ENCODE measurements at regions not wholly inside any gene's neighbourhood (a gene's known extent, or its start where the extent isn't known, plus 50 kb on each side); places are given as distances from the start of the nearest gene placed in this dataset.
A peak's percentile ranks its signal among the peaks of the same experiment; 100 is the strongest.

DNA sequence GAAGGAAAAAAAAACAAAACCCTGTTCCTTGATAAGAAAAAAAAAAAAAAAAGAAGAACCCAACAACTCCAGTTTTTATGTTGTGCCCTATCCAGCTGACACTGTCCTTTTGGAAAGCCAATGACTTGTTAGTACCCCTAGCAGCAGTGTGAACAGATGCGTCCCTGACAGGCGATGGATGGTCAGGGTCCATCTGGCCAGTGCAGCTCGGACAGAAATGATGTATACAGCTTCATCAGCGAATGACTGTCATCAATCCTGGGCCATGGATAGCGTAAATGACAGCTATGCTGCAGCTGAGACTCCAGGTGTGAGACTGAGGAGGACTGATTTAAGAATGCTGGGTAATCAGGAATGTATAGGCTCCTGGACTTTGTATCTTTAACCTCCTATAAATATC lies 318.8 kb upstream of the FIGN start:
- DNase-seq (ENCODE audit: low read depth), result no peak
- H3K4me3 ChIP-seq (ENCODE audit: low read depth, low read length), result no peak overlapping the region

DNA sequence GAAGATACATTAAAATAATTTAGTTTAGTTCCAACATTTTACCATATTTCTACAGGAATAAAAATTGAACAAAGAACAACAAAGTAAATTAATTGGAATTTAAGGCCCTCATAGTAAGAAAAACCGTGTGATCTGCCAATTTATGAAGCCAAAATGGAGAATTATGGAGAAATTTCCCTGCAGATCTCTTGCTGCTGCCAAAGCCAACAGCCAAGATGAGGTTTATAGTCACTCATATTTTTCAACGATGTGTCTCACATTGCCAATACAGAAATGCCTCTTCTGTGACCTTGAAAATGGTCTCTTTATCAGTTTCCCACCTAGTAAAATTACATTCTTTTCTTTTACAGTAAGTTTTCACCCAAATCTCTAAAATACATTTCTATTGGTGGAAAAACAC lies 317.2 kb upstream of the FIGN start:
- no peak for DNase-seq (ENCODE audit: low read depth)
- no peak overlapping the region for H3K4me3 ChIP-seq (ENCODE audit: low read depth, low read length)

DNA sequence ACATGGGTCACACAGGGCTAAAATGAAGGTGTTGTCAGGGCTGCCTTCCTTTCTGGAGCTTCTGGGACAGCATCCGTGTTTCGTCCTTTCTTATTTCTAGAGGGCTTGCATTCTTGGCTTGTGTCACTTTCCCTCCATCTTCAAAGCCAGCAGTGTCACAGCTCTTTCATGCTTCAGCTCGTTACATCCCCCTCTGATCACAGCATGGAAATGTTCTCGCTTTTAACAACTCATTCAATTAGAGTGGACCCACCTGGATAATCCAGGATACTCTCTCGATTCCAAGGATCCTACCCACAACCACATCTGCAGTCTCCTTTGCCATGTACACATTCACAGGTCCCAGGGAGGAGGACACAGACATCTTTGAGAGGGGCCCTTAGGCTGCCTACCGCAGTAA lies 316.2 kb upstream of the FIGN start:
- no peak overlapping the region for H3K4me3 ChIP-seq (ENCODE audit: low read depth, low read length)

DNA sequence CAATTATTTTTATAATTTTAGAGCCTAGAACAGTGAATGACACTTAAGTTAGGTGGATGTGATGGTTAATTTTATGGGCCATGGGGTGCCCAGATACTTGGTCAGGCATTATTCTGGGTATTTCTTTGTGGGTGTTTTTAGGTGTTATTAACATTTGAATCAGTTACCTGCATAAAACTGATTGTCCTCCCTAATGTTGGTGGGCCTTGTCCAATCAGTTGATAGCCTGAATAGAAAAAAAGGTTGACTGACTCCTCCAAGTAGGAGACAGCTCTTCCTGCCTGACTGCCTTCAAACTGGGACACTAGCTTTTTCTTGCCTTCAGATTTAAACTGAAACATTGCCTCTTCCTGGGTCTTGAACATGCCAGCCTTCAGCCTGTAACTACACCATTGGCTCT lies 312.9 kb upstream of the FIGN start:
- DNase-seq (ENCODE audit: low read depth), result no peak
- no peak overlapping the region for H3K4me3 ChIP-seq (ENCODE audit: low read depth, low read length)

More for the DNA sequence above, 316.2 kb upstream of the FIGN start:
- no peak for DNase-seq (ENCODE audit: low read depth)

DNA sequence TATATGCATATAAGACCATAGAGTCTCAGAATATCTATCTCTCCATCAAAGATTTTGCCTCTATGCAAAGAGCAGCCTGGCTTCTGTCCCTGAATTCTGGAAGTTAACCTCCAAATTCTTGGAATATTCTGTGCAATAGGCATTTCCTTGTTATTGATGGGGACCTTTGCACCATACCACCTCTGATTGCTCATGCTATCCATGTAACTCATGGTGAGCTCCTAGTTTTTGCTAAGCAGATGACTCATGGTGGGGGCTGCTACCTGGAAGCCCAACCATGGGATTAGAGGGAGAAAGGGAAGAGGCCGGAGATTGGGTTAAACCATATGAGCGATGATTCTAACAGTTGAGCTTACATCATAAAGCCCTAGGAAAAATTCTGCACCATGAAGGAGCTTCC lies 310.2 kb upstream of the FIGN start:
- no peak overlapping the region for H3K4me3 ChIP-seq (ENCODE audit: low read depth, low read length)
- DNase-seq (ENCODE audit: low read depth), result no peak

DNA sequence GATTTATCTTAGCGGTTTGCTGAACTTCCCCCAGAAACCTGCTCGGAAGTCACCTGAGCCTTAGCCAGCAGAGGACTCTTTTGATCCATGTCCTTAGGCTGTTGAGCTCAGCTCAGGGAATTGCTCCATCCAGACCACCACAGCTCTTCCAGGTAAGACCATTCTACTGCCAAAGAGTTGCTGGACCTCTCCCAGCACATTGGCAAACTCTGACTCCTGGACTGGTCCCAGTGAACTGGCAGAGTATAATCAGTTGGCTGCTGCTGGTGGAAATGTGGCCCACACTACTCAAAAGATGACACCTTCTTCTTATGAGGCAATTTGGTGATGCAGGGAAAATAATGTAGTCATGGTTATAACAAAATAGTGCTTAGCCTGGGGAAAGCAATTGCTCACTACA lies 308.8 kb upstream of the FIGN start:
- no peak overlapping the region for H3K4me3 ChIP-seq (ENCODE audit: low read depth, low read length)
- DNase-seq (ENCODE audit: low read depth), result no peak

DNA sequence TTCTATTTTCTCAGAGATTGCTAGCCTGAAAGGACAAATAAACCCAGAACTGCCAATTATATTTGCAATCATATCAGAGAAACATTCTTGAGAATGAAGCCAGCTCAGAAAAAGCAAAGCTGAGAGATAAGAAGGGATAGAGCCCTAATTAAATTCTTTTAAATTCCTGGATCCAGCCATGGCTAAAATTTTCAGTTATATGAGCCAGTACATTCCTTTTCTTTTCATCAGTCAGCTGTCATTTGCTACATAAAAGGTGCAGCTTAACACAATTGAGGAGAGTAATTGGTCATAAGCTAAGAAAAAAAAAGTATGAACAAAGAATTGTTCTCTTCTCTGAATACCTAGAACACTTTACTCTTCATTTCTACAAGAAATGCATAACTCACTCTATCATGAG lies 303.5 kb upstream of the FIGN start:
- no peak for DNase-seq (ENCODE audit: low read depth)

DNA sequence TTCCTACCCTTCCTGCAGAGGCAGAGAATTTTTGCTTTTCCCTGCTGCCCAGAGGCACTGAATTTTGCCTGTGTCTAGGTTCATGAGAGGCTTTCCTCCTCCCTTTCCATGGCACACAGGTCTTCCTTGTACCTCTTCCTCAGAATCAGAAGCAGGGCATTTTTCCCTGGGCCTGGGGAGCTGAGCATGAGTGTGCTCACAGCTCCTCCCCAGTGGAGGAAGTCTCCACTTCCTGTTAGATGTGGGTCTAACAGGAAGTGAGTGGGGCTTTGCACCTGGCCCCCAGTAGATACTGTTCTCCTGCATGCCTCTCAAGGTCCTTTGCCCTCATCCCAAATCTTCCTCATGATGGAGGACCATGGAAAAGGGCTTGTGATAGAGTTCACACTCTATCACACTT lies 297.2 kb upstream of the FIGN start:
- no peak for DNase-seq (ENCODE audit: low read depth)
- H3K4me3 ChIP-seq (ENCODE audit: low read depth, low read length), result no peak overlapping the region

More for the DNA sequence above, 303.5 kb upstream of the FIGN start:
- no peak overlapping the region for H3K4me3 ChIP-seq (ENCODE audit: low read depth, low read length)

DNA sequence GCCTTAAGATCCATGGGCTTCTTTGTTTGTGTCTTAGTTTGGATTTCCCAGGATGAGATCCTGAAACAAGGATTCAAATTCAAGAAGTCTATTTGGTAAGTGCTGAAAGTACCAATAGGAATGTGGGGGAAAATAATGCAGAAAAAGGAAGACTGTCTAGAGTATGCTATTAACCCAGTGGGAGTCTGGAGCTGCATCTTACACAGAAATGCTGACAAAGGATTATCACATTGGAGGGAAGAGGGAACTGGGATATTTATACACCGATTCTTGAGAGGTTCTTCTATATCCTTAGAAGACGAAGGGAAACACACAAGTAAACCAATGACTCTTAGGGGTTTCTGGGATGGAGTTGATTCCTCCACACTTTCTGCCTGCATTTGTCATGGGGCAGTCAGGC lies 294.8 kb upstream of the FIGN start:
- no peak overlapping the region for H3K4me3 ChIP-seq (ENCODE audit: low read depth, low read length)
- no peak for DNase-seq (ENCODE audit: low read depth)

DNA sequence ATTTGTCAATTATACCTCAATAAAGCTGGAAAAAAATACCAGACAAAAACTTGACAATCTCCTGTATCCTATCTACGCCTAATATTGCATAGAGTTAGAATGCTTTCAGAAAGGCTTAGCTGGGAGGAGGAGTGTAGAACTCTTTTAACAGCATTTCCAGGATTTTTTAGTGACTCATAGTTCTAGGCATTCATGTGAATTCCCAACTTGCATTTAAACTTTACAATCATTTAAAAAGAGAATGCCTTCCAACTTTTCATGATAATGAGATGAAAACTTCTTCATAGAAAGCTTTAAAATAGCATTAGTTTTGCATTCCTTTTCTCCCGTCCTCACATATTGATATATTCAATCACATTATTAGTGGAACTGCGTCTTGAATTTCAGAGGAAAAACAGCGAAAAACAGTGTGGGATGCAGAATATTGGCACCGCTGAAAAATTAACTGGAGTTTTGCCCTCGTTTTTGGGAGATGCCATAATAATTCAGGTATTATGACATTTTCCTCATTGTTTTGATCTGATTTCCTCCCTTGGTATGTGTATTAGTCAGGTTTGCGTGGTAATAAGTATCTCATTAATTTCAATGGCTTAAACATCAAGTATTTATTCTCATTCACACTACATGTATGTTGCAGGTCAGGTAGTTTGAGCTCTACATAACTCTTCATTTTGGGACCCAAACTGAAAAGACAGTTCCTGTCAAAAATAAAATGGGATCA lies 293.2 kb upstream of the FIGN start:
- DNase-seq (ENCODE audit: low read depth), result peak; percentile 4
- H3K4me3 ChIP-seq (ENCODE audit: low read depth, low read length), result no peak overlapping the region

DNA sequence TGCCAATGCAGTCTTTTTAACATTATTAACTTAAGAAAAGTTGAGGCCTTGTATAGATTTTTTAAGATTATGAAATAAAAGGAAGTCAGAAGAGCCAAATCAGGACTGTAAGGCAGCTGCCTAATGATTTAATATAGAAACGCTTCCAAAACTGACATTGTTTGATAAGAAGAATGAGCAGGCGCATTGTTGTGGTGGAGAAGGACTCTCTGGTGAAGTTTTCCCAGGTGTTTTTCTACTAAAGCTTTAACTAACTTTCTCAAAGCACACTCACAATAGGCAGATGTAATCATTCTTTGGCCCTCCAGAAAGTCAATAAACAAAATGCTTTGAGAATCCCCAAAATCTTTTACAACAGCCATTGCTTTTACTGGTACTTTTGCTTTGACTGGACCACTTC lies 288.6 kb upstream of the FIGN start:
- no peak overlapping the region for H3K4me3 ChIP-seq (ENCODE audit: low read depth, low read length)

DNA sequence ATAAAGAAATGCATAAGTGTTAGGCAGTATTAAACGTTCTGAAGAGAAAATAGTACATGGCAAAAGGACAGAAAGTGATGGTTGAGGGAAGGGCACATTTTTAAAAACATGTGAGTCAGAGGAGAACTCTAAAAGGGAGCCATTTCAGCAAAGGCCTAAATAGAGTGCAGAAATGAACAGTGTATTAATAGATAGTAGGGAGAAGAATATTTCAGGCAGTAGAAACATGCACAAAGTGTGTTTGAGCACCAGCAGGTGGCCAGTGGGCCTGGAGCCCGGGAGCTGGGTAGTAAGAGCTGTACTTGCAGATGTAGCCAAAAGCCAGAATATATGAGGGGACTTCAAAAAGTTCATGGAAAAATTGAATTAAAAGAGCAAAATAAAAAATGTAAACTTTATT lies 288.1 kb upstream of the FIGN start:
- no peak overlapping the region for H3K4me3 ChIP-seq (ENCODE audit: low read depth, low read length)
- no peak for DNase-seq (ENCODE audit: low read depth)

More for the DNA sequence above, 288.6 kb upstream of the FIGN start:
- no peak for DNase-seq (ENCODE audit: low read depth)

DNA sequence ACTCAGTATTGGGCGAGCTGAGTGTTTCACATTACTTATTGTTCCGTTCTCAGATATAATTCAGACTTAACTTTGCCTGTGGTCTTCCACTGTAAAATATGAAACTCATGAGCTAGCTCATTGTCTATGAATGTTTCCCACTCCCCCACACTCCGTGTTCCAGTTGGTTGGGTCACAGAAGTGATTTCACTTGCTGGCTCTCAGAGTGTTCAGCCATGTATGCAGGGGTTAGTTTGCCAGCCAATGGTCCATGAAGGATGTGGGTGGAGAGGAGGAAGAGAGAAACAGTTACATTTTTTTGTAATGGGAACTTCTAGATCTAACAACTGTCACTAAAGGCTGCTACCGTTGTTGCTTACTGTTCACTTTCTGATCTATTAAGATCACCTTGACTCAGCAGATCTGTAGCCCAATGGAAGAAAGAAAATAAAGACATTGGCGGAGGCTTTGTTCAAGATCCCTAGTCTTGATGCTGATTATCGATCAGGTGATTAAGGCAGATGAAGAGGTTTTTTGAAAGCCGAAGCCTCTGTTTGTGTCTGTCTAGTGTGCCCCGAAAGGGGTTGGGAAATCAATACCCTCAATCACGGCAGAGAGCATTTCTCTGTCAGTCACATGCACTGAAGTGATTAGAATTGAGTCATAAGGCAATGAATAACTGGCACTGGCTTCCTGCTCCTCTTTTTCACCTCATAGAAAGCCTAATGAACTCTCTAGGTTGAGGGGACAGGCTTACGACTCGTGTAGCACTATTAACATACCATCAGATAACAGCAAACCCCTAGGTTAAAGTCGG lies 279.7 kb upstream of the FIGN start:
- peak; percentile 31 for DNase-seq (ENCODE audit: low read depth)
- H3K4me3 ChIP-seq (ENCODE audit: low read depth, low read length), result no peak overlapping the region

DNA sequence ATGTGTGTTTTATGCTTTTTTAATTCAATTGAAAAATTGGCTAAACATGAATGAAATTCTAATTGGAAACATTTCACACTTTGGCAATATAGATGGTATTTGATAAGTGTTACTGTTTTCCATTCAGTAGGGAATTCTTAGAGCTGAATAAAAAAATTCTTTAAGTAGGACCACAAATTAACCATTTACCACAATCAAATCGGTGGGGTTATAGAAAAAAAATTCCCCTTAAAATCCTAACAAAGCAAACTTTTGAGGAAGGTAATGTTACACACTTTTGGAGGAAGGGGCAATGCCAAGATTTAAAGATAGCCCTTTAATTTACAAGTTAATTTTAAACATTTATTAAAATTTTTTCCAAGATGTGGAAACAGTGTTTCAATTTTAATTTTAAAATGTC lies 279.0 kb upstream of the FIGN start:
- H3K4me3 ChIP-seq (ENCODE audit: low read depth, low read length), result no peak overlapping the region

DNA sequence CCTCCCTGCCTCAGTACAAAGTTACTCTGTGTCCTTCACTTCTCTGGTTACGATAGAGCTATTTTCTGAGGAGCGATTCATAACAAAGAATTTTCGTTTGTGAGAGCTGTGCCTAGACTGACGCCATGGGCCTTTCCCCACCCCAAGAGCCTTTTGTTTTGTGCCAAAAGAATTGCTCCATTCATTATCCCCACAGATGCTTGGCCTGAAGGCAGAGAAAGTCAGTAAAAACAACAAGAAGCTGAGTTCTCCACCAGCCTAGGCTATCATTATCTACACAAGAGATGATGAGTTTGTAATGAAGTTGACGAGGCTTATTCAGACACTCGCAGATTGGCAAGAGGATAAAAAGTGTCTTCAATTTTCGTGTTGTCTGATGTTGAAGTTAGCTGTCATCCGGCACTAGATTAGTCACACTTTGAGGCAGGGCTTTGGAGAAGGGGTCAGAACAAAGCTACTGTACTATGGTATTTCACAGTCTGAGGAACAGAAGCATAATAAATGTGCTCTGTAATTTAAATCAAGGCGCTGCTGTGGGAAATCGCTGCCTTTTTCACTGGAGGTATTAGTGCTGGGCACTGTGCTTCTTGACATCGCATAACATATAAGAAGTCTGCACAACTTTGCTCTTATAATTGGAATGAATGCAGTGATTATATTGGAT lies 278.4 kb upstream of the FIGN start:
- no peak overlapping the region for H3K4me3 ChIP-seq (ENCODE audit: low read depth, low read length)
- DNase-seq (ENCODE audit: low read depth), result no peak

More for the DNA sequence above, 279.0 kb upstream of the FIGN start:
- DNase-seq (ENCODE audit: low read depth), result no peak

DNA sequence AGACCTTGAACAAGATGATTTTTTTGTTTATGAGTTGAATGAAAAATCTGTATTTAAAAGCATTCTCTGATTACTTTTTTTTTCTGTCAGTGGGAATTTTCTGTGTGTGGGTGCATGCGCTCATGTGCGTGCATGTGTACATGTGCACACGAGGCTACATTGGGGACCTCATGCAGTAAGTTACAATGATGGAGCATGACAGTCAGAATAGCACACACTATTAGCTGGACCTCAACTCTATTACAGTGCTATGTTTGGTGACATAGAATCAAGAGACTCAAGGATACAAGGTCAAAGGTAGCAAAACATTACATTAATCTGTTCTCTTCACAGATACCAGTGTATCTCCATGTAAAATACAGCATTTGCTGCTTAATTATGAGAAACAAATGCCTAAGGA lies 276.8 kb upstream of the FIGN start:
- DNase-seq (ENCODE audit: low read depth), result no peak
- no peak overlapping the region for H3K4me3 ChIP-seq (ENCODE audit: low read depth, low read length)

DNA sequence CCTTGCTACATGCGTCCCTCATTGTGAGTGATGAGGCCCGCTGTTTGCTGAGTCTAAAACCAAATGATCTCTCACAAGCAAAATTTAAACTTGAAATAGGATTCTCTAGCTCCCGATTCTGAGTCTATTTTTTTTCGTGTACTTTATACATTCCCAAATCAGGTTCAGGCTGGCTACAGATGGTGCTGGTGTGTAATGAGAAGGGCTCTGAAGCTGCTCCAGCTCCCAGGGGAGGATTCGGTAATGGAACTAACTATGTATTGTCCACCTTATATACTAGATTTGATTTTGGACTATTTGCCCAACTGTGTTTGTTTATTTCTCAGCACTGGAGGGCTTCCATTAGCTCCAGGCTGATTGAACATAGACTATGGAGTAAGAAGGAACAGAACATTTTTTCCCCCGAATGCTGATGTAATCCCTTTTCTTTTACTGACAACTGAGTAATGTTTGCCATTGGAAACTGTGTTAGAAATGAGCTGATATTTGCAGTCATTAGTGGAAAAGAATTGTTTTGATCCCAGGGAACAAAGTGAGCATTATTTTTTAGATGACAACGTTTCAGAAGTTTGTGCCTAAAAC lies 274.0 kb upstream of the FIGN start:
- DNase-seq (ENCODE audit: low read depth), result no peak
- no peak overlapping the region for H3K4me3 ChIP-seq (ENCODE audit: low read depth, low read length)

DNA sequence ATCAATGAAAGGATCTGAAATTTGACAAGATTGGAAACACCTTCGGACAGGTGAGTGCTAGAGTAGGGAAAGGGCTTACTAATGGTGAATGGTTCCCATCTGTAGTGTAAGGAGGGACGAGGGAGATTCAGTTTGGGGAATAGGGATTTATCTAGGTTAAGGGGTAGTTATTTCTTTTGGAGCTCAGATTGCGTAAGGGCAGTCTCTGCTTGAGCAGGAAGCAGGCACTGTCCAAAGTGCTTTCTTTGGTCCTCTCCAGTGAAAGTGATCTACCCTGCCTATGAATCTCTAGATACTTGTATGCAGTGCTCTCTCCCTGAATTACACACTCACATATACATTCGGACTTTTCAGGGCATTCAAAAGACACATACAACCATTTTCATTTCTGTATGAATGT lies 272.9 kb upstream of the FIGN start:
- no peak for DNase-seq (ENCODE audit: low read depth)
- no peak overlapping the region for H3K4me3 ChIP-seq (ENCODE audit: low read depth, low read length)

DNA sequence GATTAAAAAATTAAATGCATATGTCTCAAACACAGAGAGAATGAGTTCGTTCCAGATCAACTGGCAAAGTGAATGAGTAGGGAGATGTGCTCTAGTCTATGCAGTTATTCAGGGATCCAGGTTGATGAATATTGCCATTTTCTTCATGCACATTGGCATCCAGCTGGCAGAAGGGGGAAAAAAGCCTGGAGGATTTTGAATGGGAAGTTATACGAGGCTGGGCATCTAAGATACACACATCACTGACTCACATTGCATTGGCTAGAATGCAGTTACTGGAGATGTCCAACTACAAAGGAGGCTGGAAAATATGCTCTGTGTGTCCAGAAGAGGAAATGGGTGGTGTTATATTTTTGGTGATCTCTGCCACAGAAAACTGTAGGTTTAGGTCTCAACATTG lies 270.9 kb upstream of the FIGN start:
- DNase-seq (ENCODE audit: low read depth), result no peak
- no peak overlapping the region for H3K4me3 ChIP-seq (ENCODE audit: low read depth, low read length)

DNA sequence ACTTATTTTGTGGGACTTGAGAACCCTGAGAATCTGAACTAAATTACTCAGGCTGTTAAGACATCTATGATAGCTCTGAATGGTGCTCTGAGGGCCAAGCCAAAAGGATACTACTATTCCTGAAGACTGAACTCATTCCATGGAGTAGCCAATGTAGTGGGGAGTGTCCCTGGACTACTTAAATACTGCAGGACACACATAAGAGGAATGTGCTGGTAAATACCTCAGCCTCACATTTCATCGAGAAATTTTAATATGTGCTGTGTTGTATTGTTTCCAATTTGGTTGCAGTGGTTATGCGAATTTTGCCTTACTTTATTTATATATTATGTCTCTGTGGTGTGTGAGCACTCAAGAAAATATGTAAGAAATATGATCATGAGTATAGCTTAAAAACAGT lies 264.4 kb upstream of the FIGN start:
- DNase-seq (ENCODE audit: low read depth), result no peak
- H3K4me3 ChIP-seq (ENCODE audit: low read depth, low read length), result no peak overlapping the region

All from skeletal muscle cell (primary cell).